ENCODE measurements at regions not wholly inside any gene's neighbourhood (a gene's known extent, or its start where the extent isn't known, plus 50 kb on each side); places are given as distances from the start of the nearest gene placed in this dataset.

GRCh38 chr12:60337839-60338549 is 742.2 kb downstream of the SLC16A7 start:
- Histone ChIP-seq H3K23ac (ENCODE audit: insufficient read length) (no peak overlapping the region), H2BK12ac (ENCODE audit: low read depth, low read length) (no peak overlapping the region), H3K27ac (ENCODE audit: low read depth, low read length) (no peak overlapping the region), H2BK15ac (ENCODE audit: low read length) (no peak overlapping the region), H4K20me1 (replicated peaks in 1 of 2; ENCODE audit: control insufficient read depth in 1 of 2, insufficient read depth in 2 of 2, low read length in 2 of 2) (no peaks in the 10 kb centered on the region), H3K27me3 (replicated peaks in 1 of 4; ENCODE audit: control insufficient read depth in 3 of 4, extremely low read depth in 1 of 4, insufficient read depth in 3 of 4, low read length in 3 of 4) (peaks cover 0 to 1% (median 0%) of the 10 kb centered on the region in 4 experiments; a peak in 1 of 7 replicates), H3K9me3 (ENCODE audit: insufficient read depth in 2 of 2, low read depth in 1 of 2, low read length in 1 of 2) (no peaks in the 10 kb centered on the region), H2AK5ac (ENCODE audit: low read depth, low read length) (no peak overlapping the region), H2BK20ac (ENCODE audit: low read length) (no peak overlapping the region), H3K79me2 (ENCODE audit: control insufficient read depth in 1 of 2, insufficient read depth in 2 of 2, low read length in 2 of 2) (no peaks in the 10 kb centered on the region), H4K8ac (ENCODE audit: extremely low read depth, insufficient read depth, low read length) (no peak overlapping the region), H3K36me3 (ENCODE audit: control insufficient read depth in 2 of 4, insufficient read depth in 4 of 4, low read length in 3 of 4) (no peaks in the 10 kb centered on the region), H3K4me2 (ENCODE audit: insufficient read depth in 1 of 2, low read depth in 2 of 2, low read length in 2 of 2) (no peak overlapping the region), H3K4me3 (ENCODE audit: extremely low read depth in 1 of 4, insufficient read depth in 2 of 4, low read depth in 3 of 4, low read length in 4 of 4) (no peak overlapping the region), H2AFZ (ENCODE audit: low read length) (no peak overlapping the region), H4K91ac (replicated peaks; ENCODE audit: insufficient read length, low read length) (no peak overlapping the region), H3K18ac (ENCODE audit: extremely low read depth, low read length) (no peak overlapping the region), H3K4ac (replicated peaks; ENCODE audit: insufficient read length, low read depth, low read length) (no peak overlapping the region), H3K9ac (replicated peaks in 1 of 4; ENCODE audit: extremely low read depth in 1 of 4, low read depth in 3 of 4, low read length in 3 of 4) (no peak overlapping the region), H4K5ac (ENCODE audit: insufficient read length, low read depth, low read length) (no peak overlapping the region), H2BK120ac (replicated peaks; ENCODE audit: low read depth, low read length) (no peak overlapping the region), H2BK5ac (ENCODE audit: low read depth, low read length) (no peak overlapping the region), H3K79me1 (ENCODE audit: low read depth, low read length) (no peaks in the 10 kb centered on the region), H3K56ac (replicated peaks; ENCODE audit: insufficient read length, low read depth, low read length) (no peak overlapping the region), H3K4me1 (replicated peaks in 1 of 4; ENCODE audit: control insufficient read depth in 3 of 4, insufficient read depth in 4 of 4, low read length in 3 of 4) (no peaks in the 10 kb centered on the region), H3K14ac (ENCODE audit: insufficient read length) (no peak overlapping the region), H3K23me2 (ENCODE audit: low read depth, low read length) (no peaks in the 10 kb centered on the region)
- FAIRE-seq = no peak
- TF ChIP-seq ASH2L (IDR thresholded peaks at IDR 0.05; ENCODE audit: low read length) = no peak
- TF ChIP-seq GABPA (IDR thresholded peaks at IDR 0.05; ENCODE audit: borderline replicate concordance, insufficient read depth, low read length) = no peak
- no peak for TF ChIP-seq KDM1A (IDR thresholded peaks at IDR 0.05; ENCODE audit: borderline replicate concordance, low read length)
- no peak for TF ChIP-seq FOSL1 (IDR thresholded peaks at IDR 0.05; ENCODE audit: insufficient read depth, low read depth, low read length)
- TF ChIP-seq SIRT6 (IDR thresholded peaks at IDR 0.05; ENCODE audit: low read length) = no peak
- TF ChIP-seq KDM5A (IDR thresholded peaks at IDR 0.05; ENCODE audit: low read length) = no peak
- no peak for TF ChIP-seq RAD21 (IDR thresholded peaks at IDR 0.05 in 1 of 2, conservative IDR thresholded peaks at IDR 0.05 in 1 of 2; ENCODE audit: low read depth in 2 of 2, low read length in 2 of 2)
- no peak for TF ChIP-seq ZNF274 (IDR thresholded peaks at IDR 0.05; ENCODE audit: borderline replicate concordance, extremely low read depth, low read length)
- TF ChIP-seq MAFK (IDR thresholded peaks at IDR 0.05; ENCODE audit: low read depth, low read length) = no peak
- TF ChIP-seq YY1 (IDR thresholded peaks at IDR 0.05; ENCODE audit: low read depth, low read length) = no peak
- no peak for TF ChIP-seq TEAD4 (IDR thresholded peaks at IDR 0.05; ENCODE audit: low read depth, low read length)
- TF ChIP-seq NANOG (IDR thresholded peaks at IDR 0.05; ENCODE audit: insufficient read depth, low read depth, low read length, poor library complexity, severe bottlenecking) = no peak
- no peak for TF ChIP-seq BRCA1 (IDR thresholded peaks at IDR 0.05; ENCODE audit: low read depth, low read length)
- ChIA-PET POLR2A (ENCODE audit: partially characterized antibody) (no interaction called here), CTCF (ENCODE audit: partially characterized antibody) (no interaction called here)
- 88% methylated on average over 5 of the region's 5 CpGs; no CpG with 5 or more reads in 1 of the 2 experiments for WGBS, 2 experiments (ENCODE audit: extremely low coverage in 1 of 2, insufficient coverage in 1 of 2, insufficient read length in 1 of 2, insufficient replicate concordance in 2 of 2, low coverage in 1 of 2, low lambda C conversion rate in 2 of 2, missing lambda C conversion rate in 1 of 2)
- DNase-seq (ENCODE audit: low read depth in 1 of 2, low spot score in 2 of 2) = no peak
